D721Med (cell line): ENCODE measurements at regions not wholly inside any gene's neighbourhood (a gene's known extent, or its start where the extent isn't known, plus 50 kb on each side); places are given as distances from the start of the nearest gene placed in this dataset.

ENCODE experiments used
- DNase-seq: peaks from one replicate; pipeline ENCODE4 v3.0.0; 2011; ENCODE audit warnings: low spot score; ENCODE audit not compliant: insufficient read length
- FAIRE-seq: peaks from 2 replicates; lab custom pipeline; 2011; peaks lifted over from hg19 to GRCh38; lab: Jason Lieb, UNC
- TF ChIP-seq, protein P1 (sequence below): IDR thresholded peaks from 2 replicates; pipeline ENCODE4 v1.5.1; 2012; ENCODE audit warnings: mild to moderate bottlenecking, control low read depth; ENCODE audit not compliant: insufficient read depth; ENCODE audit errors: missing control alignments

DNA sequence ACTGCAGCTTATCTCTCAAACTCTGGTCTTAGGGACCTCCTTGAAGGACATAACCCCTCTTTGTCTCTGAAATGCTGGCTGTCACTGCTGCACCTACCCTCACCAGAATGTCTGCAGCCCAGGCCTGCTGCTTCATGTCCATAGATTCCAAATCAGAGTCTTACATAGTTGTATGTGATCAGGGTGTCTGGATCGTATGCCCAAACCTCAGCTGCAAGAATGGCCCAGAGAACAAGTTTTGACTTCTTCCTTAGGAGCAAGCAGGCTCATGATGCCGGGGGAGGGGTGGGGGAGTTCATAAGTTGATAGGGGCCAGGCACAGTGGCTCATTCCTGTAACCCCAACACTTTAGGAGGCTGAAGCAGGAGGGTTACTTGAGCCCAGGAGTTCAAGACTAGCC is 55.8 kb upstream of the RMDN2 start:
- DNase-seq (no peak), FAIRE-seq (no peak)
- TF ChIP-seq, protein P1, sequence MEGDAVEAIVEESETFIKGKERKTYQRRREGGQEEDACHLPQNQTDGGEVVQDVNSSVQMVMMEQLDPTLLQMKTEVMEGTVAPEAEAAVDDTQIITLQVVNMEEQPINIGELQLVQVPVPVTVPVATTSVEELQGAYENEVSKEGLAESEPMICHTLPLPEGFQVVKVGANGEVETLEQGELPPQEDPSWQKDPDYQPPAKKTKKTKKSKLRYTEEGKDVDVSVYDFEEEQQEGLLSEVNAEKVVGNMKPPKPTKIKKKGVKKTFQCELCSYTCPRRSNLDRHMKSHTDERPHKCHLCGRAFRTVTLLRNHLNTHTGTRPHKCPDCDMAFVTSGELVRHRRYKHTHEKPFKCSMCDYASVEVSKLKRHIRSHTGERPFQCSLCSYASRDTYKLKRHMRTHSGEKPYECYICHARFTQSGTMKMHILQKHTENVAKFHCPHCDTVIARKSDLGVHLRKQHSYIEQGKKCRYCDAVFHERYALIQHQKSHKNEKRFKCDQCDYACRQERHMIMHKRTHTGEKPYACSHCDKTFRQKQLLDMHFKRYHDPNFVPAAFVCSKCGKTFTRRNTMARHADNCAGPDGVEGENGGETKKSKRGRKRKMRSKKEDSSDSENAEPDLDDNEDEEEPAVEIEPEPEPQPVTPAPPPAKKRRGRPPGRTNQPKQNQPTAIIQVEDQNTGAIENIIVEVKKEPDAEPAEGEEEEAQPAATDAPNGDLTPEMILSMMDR: no peak

DNA sequence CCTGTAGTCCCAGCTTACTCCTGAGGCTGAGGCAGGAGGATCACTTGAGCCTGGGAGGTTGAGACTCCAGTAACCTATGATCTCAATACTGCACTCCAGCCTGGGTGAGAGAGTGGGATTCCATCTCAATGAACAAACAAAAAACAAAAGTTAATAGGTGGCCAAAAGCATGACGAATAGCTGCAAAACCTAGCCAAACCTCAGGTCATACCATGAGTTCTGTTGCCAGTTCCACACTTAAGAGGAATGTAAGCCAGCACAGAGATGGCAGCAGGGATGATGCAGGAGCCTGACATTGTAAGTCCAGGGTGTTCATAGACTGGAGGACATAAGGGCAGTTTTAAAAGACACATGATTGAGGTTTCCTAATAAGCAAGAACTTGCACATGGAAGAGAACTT is 55.3 kb upstream of the RMDN2 start:
- TF ChIP-seq, protein P1: no peak
- FAIRE-seq: no peak
- DNase-seq: no peak

DNA sequence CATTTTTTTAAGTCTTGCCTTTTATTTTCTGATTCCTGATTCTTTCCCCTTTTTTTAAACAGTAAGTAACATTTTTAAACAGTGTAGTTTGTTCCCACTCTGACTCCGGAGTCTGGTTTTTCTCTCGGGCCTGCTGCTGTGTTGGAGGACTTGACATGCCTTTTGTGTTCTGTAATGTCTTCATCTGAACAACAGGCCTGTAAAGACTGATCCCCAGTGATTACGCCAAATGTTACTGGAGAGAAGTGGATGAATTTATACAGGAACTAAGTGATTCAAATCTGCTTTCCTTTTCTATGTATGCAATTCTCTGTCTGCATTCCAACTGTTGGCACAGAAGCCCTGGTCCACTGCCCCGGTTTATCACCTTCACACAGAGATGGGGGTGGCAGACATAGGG is 54.3 kb upstream of the RMDN2 start:
- TF ChIP-seq, protein P1: no peak
- no peak for FAIRE-seq
- DNase-seq: no peak

DNA sequence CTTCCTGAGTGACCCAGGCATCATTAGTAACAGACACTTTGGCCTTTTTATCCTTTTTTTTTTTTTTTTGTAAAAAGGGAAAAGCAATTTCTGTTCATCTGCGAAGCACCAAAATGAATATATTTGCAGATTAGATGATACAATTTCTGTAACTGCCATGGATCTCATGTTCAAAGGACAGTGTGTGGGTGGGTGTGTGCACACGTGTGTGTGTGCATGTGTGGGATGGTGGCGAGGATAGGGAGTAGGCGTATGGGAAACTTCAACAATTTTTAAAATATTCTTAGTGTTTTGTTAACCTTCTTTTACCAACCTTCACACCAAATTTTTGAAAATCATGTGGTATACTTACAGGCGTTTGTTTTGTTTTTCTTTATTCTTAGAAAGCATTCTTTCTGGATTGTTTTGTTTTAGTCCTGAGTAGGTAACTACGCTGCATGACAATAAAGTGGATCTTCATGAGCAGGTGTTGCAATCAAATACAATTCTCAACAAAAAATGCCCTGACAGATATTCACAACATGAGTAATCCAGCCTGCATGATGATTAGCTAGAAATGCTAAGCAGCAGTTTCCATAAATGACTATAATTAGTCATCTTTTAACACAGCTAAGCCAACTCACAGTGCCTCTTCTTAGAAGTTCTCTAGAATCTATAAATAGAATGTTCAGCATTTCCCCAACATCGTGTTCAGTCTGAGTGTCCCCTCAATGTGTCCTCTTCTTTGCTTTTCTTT is 53.5 kb upstream of the RMDN2 start:
- TF ChIP-seq, protein P1: no peak
- FAIRE-seq: no peak

DNA sequence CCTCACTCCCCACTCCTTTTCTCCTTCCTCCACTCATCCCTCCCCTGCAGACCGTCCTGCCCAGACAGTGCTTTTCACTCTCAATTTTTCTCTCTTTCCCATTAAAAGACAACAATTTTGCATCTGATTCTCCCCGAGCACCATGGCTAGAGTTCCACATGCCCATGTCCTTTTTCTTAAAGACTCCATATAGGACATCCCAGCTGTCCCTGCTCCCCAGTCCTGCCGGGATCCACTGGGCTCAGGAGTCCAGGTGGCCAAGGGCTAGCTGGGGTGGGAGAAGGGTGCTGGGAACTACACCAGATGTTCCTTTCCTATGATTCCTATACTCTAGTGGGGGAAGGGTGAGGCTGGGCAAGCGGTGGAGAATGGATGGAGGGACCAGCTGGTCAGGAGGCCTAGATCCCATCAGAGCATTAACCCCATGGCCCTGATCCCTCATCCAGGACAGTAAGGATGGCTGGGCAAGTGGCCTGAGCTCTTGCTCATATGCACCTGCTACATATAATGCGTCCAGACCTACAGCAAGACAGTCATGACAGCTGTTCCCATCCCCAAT is 52.8 kb upstream of the RMDN2 start:
- DNase-seq (no peak), FAIRE-seq (no peak)
- TF ChIP-seq, protein P1: no peak

More for the DNA sequence above, 53.5 kb upstream of the RMDN2 start:
- DNase-seq: no peak

DNA sequence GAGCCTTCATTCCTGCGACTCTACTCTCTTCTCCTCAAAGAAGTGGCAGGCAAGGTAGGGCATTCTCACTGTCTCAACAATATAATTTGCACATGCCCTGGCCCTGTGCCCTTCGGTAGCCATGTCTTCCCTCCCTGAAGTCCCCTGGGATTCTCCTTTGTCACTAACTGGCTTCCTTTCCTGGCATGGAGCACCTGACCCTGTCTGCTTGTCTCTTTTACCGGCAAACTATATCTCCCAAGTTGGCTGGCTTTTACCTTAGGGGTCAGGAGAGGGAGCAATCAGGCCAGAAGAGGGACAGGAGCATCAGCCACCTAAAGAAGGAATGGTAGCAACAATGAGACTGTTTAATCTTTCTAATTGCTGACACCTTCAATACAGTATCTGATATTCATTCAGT is 51.9 kb upstream of the RMDN2 start:
- no peak for DNase-seq
- TF ChIP-seq, protein P1: no peak
- no peak for FAIRE-seq

DNA sequence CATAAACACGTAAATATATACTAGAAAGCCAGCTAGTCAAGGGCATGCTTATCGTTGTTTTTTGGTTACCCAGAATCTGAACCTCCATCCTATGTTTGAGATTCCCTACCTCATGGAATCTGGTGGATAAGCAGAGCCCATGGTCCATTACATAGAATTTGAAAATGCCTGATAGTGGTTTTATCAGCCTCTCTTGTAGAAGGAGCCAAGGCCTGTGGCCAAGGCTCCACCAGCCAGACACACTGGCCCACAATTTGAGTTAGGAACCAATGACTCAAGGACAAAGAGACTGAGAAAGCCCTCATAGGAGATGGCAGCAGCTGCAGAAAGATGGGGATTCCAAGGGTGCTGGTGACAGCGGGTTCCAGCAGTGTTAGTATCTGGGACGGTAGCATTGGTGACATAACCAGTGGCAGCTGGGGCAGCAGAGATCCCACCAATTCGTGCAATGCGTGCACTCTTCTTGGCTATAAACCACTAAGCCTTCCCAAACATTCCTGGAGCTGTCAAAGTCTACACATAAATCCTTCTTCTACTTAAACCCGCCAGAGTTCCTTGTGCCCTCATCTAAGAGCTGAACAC is 51.2 kb upstream of the RMDN2 start:
- TF ChIP-seq, protein P1: no peak
- FAIRE-seq: no peak
- DNase-seq: no peak
